ENCODE measurements at regions not wholly inside any gene's neighbourhood (a gene's known extent, or its start where the extent isn't known, plus 50 kb on each side); places are given as distances from the start of the nearest gene placed in this dataset.

DNA sequence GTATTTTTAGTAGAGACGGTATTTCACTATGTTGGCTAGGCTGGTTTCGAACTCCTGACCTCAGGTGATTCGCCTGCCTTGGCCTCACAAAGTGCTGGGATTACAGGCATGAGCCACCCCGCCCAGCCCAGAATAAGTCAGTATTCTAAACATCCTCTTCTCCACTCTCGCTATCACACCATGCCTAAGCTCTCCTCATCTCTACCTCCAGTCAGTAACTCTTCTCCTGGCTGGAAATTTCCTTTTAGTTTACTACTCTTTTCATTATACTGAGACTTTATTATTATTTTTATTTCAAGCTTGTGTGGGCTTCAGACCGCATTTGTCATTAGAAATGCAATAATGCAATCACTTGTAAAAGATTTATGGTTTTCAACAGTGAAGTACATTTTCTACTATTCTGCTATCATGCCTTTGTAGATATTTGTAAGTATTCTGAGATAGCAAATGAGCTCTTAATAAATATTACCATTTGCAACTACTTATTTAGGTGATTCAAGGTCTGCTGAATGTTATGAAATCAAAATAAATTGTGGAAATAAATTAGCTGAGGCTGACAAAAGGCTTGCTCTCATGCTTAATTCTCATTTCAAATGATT, 617.3 kb upstream of the GOT2 start:
- TF ChIP-seq, protein P1, sequence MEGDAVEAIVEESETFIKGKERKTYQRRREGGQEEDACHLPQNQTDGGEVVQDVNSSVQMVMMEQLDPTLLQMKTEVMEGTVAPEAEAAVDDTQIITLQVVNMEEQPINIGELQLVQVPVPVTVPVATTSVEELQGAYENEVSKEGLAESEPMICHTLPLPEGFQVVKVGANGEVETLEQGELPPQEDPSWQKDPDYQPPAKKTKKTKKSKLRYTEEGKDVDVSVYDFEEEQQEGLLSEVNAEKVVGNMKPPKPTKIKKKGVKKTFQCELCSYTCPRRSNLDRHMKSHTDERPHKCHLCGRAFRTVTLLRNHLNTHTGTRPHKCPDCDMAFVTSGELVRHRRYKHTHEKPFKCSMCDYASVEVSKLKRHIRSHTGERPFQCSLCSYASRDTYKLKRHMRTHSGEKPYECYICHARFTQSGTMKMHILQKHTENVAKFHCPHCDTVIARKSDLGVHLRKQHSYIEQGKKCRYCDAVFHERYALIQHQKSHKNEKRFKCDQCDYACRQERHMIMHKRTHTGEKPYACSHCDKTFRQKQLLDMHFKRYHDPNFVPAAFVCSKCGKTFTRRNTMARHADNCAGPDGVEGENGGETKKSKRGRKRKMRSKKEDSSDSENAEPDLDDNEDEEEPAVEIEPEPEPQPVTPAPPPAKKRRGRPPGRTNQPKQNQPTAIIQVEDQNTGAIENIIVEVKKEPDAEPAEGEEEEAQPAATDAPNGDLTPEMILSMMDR (IDR thresholded peaks at IDR 0.05) = no peak
- no peak for TF ChIP-seq POLR2A (IDR thresholded peaks at IDR 0.05)
